Adrenal gland (tissue), 5 donors: ENCODE measurements at regions not wholly inside any gene's neighbourhood (a gene's known extent, or its start where the extent isn't known, plus 50 kb on each side); places are given as distances from the start of the nearest gene placed in this dataset.

ENCODE experiments used
- CTCF ChIP-seq, 6 experiments: fragments of 450-650 bp in 4 of 6; fragments of 200-600 bp in 2 of 6; sonication (generic) in 1 of 6; IDR thresholded peaks; 1 replicate in 5 of 6; 2 replicates in 1 of 6; pipeline versions ENCODE4 v1.5.1 to v1.8.0; 2016 to 2021; ENCODE audit warnings: antibody characterized with exemption in 6 of 6, mild to moderate bottlenecking in 2 of 6, moderate library complexity in 1 of 6
- POLR2A ChIP-seq, 2 donors: fragments of 450-650 bp; IDR thresholded peaks; one replicate each; pipeline ENCODE4 v1.6.1; 2017; ENCODE audit warnings: antibody characterized with exemption in 2 of 2, mild to moderate bottlenecking in 2 of 2, moderate library complexity in 1 of 2
- donor health status: DM: no; HTN: no; CAD: no.

GRCh38 chr6:215335-216034 is 76.8 kb upstream of the DUSP22 start:
- TF ChIP-seq CTCF (IDR thresholded peaks at IDR 0.05) (no peak), POLR2A (IDR thresholded peaks at IDR 0.05) (no peak)
